Stimulated activated memory B cell treated with anti-CD40 and anti-IgM and Interleukin-4, amounts not matched to agents 10 μg/mL and 1 μg/mL and 100 μg/mL, for 72 hours (primary cell): ENCODE measurements at regions not wholly inside any gene's neighbourhood (a gene's known extent, or its start where the extent isn't known, plus 50 kb on each side); places are given as distances from the start of the nearest gene placed in this dataset.
"Not testable (repeated sequence)": the region's sequence is repeated elsewhere in the genome, so short reads cannot be mapped to it uniquely, and the experiment has no call there.

Experiments used
- ATAC-seq: fragments of 150-1000 bp; cut with Tn5 transposase; 2 replicates; pipeline ENCODE4 v1.10.0; 2021
- H3K27ac Mint-ChIP-seq: one replicate; pipeline ENCODE4 v1.8.0; 2022; ENCODE audit warnings: mild to moderate bottlenecking, mixed read lengths
- H3K27me3 Mint-ChIP-seq: one replicate; pipeline ENCODE4 v1.8.0; 2022; ENCODE audit warnings: mixed read lengths
- H3K36me3 Mint-ChIP-seq: one replicate; pipeline ENCODE4 v1.8.0; 2022; ENCODE audit warnings: mixed read lengths
- H3K4me1 Mint-ChIP-seq: one replicate; pipeline ENCODE4 v1.8.0; 2022; ENCODE audit warnings: mixed read lengths
- H3K4me3 Mint-ChIP-seq: one replicate; pipeline ENCODE4 v1.8.0; 2022; ENCODE audit warnings: mild to moderate bottlenecking, moderate library complexity, mixed read lengths
- H3K9me3 Mint-ChIP-seq: one replicate; pipeline ENCODE4 v1.8.0; 2022; ENCODE audit warnings: mixed read lengths

- H3K36me3 Mint-ChIP-seq = no peaks in the 10 kb centered on the region
- H3K27me3 Mint-ChIP-seq = peaks cover 82% of the 10 kb centered on the region
- no peaks in the 10 kb centered on the region for H3K4me1 Mint-ChIP-seq
- H3K9me3 Mint-ChIP-seq = no peaks in the 10 kb centered on the region
- no peak overlapping the region for H3K27ac Mint-ChIP-seq
- no peak overlapping the region for H3K4me3 Mint-ChIP-seq
- no peak for ATAC-seq
These were observed 325.4 kb upstream of the SFSWAP start for GRCh38 chr12:131385313-131386166.

GRCh38 chr12:131386167-131386521 is 324.7 kb upstream of the SFSWAP start:
- ATAC-seq = no peak
- H3K4me1 Mint-ChIP-seq = no peaks in the 10 kb centered on the region
- H3K27me3 Mint-ChIP-seq = peaks cover 79% of the 10 kb centered on the region
- H3K4me3 Mint-ChIP-seq = no peak overlapping the region
- no peaks in the 10 kb centered on the region for H3K36me3 Mint-ChIP-seq
- no peak overlapping the region for H3K27ac Mint-ChIP-seq
- H3K9me3 Mint-ChIP-seq = no peaks in the 10 kb centered on the region

- no peaks in the 10 kb centered on the region for H3K4me1 Mint-ChIP-seq
- no peaks in the 10 kb centered on the region for H3K36me3 Mint-ChIP-seq
- no peak overlapping the region for H3K27ac Mint-ChIP-seq
- H3K27me3 Mint-ChIP-seq = peaks cover 78% of the 10 kb centered on the region
- H3K4me3 Mint-ChIP-seq = no peak overlapping the region
- no peaks in the 10 kb centered on the region for H3K9me3 Mint-ChIP-seq
- no peak for ATAC-seq
These were observed 324.1 kb upstream of the SFSWAP start for GRCh38 chr12:131386781-131387180.

DNA sequence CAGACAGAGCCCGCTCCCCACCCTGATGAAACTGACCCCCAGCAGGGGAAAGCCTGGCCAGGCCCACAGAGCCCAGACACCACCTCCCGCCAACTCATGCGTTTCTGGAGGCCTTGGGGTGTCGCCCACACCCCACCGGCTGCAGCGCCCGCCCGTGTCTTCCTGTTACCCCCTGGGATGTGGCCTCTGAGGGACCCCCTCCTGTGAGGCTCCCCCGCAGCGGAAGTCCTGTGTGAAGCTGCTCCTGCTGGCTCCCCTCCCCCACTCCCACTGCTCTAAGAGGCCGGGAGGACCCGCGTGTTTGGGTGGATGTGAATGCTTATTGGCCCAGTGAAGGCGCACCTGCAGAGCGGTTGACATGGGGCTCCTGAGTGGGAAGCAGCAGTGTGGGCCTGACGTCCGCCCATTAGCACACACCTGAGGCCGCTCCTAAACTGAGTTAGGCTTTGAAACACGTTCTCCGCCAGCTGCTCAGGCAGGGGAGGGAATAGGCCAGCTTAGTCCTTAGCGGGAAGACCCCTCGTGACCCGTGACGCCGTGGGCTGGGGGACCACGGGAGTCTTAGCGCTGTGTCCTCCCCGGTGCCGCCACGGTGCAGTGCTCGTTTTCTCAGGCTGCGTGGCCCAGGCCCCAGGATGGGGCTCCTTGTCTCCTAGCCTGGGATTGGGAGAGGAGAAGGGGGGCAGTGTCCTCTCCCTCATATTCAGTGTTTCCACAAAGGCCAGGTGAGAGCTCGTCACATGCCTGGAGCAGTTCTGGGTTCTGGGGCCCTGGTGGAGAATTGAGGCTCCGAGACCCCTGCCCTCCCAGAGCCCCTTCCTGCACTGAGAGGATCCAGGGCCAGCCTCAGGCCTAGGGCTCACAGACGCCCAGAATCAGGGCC is 323.4 kb upstream of the SFSWAP start:
- H3K4me3 Mint-ChIP-seq = no peak overlapping the region
- no peaks in the 10 kb centered on the region for H3K36me3 Mint-ChIP-seq
- ATAC-seq = no peak
- no peak overlapping the region for H3K27ac Mint-ChIP-seq
- H3K9me3 Mint-ChIP-seq = no peaks in the 10 kb centered on the region
- H3K4me1 Mint-ChIP-seq = no peaks in the 10 kb centered on the region
- H3K27me3 Mint-ChIP-seq = peaks cover 78% of the 10 kb centered on the region

GRCh38 chr12:131388164-131389053 is 322.5 kb upstream of the SFSWAP start:
- not testable (repeated sequence) for H3K4me3 Mint-ChIP-seq, H3K9me3 Mint-ChIP-seq, H3K4me1 Mint-ChIP-seq, ATAC-seq, H3K27ac Mint-ChIP-seq, H3K36me3 Mint-ChIP-seq
- peaks cover 72% of the 10 kb centered on the region for H3K27me3 Mint-ChIP-seq

DNA sequence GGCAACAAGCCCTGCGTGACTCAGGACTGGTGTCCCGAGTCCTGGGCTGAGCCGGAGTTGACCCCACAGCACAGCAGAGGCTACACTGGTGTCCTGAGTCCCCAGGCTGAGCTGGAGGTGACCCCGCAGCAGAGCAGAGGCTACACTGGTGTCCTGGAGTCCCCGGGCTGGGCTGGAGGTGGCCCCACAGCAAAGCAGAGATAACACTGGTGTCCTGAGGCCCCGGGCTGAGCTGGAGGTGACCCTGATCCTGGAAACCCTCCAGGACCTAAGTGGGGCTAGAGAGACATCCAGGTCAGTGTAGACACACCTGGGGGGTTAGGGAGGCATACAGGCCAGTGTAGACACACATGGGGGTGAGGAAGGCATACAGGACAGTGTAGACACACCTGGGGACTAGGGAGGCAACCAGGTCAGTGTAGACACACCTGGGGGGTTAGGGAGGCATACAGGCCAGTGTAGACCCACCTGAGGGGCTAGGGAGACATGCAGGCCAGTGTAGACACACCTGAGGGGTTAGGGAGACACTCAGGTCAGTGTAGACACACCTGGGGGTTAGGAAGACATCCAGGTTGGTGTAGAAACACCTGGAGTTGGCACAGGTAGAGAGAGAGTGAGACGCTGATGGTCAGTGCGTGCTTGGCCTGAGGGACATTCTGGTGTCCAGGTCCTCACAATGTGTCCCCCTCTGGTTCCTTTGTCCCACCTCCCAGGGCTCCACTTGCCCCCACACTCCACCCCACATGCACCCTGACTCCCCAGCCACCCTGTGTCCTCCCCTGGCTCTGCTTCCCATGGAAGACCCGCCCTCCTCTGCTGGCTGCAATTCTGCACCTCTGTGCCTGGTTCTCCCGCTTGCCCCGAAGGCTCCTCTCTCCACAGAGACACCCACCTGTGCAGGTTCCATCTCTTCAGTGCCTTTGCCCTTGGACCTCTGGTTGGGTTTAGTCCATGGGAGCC is 321.6 kb upstream of the SFSWAP start:
- Mint-ChIP-seq H3K4me3 (no peak overlapping the region), H3K27me3 (peaks cover 63% of the 10 kb centered on the region), H3K36me3 (no peaks in the 10 kb centered on the region), H3K4me1 (no peaks in the 10 kb centered on the region), H3K27ac (no peak overlapping the region), H3K9me3 (no peaks in the 10 kb centered on the region)
- ATAC-seq = no peak

GRCh38 chr12:131390412-131391334 is 320.2 kb upstream of the SFSWAP start:
- Mint-ChIP-seq H3K36me3 (no peaks in the 10 kb centered on the region), H3K27ac (no peak overlapping the region), H3K9me3 (no peaks in the 10 kb centered on the region), H3K4me1 (no peaks in the 10 kb centered on the region), H3K4me3 (no peak overlapping the region), H3K27me3 (peaks cover 50% of the 10 kb centered on the region)
- no peak for ATAC-seq

GRCh38 chr12:131391399-131391798 is 319.5 kb upstream of the SFSWAP start:
- Mint-ChIP-seq H3K4me1 (no peaks in the 10 kb centered on the region), H3K9me3 (no peaks in the 10 kb centered on the region), H3K27ac (no peak overlapping the region), H3K27me3 (peaks cover 42% of the 10 kb centered on the region), H3K4me3 (no peak overlapping the region), H3K36me3 (no peaks in the 10 kb centered on the region)
- ATAC-seq = no peak

- not testable (repeated sequence) for H3K36me3 Mint-ChIP-seq, H3K27ac Mint-ChIP-seq, H3K4me3 Mint-ChIP-seq, H3K4me1 Mint-ChIP-seq, ATAC-seq
- H3K9me3 Mint-ChIP-seq = peaks cover 12% of the 10 kb centered on the region
- peaks cover 11% of the 10 kb centered on the region for H3K27me3 Mint-ChIP-seq
These were observed 316.1 kb upstream of the SFSWAP start for GRCh38 chr12:131394752-131395151.

- not testable (repeated sequence) for ATAC-seq, H3K27me3 Mint-ChIP-seq, H3K27ac Mint-ChIP-seq, H3K36me3 Mint-ChIP-seq, H3K4me1 Mint-ChIP-seq, H3K4me3 Mint-ChIP-seq
- peaks cover 13% of the 10 kb centered on the region for H3K9me3 Mint-ChIP-seq
These were observed 315.6 kb upstream of the SFSWAP start for GRCh38 chr12:131395209-131395684.

DNA sequence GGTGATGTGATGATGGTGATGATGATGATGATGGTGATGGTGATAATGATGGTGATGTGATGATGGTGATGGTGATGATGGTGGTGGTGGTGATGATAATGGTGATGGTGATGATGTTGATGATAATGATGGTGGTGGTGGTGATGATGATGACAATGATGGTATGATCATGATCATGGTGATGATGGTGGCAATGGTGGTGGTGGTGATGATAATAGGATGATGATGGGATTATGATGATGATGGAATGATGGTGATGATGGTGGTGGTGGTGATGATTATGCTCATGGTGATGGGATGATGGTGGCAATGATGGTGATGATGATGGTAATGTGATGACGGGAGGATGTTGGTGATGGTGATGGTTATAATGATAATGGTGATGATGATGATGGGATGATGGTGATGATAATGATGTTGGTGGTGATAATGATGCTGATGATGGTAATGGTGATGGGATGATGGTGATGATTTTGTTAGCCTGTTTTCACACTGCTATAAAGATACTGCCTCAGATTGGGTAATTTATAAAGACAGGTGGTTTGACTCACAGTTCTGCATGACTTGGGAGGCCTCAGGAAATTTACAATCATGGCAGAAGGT is 314.8 kb upstream of the SFSWAP start:
- Mint-ChIP-seq H3K36me3 (no peaks in the 10 kb centered on the region), H3K9me3 (peaks cover 13% of the 10 kb centered on the region), H3K4me3 (no peak overlapping the region), H3K27ac (no peak overlapping the region), H3K4me1 (no peaks in the 10 kb centered on the region), H3K27me3 (no peaks in the 10 kb centered on the region)
- no peak for ATAC-seq

DNA sequence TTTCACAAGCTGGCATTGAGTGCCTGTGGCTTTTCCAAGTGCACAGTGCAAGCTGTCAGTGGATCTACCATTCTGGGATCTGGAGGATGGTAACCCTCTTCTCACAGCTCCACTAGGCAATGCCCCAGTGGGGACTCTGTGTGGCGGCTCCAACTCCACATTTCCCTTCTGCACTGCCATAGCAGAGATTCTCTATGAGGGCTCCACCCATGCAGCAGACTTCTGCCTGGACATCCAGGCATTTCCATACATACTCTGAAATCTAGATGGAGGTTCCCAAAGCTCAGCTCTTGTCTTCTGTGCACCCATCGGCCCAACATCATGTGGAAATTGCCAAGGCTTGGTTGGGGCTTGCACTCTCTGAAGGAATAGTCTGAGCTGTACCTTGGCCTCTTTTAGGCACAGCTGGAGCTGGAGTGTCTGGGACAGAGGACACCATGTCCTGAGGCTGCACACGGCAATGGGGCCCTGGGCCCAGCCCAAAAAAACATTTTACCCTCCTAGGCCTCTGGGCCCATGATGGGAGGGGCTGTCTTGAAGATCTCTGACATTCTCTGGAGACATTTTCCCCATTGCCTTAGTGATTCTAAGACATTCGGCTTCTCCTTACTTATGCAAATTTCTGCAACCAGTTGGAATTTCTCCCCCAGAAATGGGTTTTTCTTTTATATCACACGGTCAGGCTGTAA is 313.3 kb upstream of the SFSWAP start:
- H3K4me3 Mint-ChIP-seq = no peak overlapping the region
- no peaks in the 10 kb centered on the region for H3K27me3 Mint-ChIP-seq
- H3K9me3 Mint-ChIP-seq = peaks cover 13% of the 10 kb centered on the region
- ATAC-seq = no peak
- no peaks in the 10 kb centered on the region for H3K4me1 Mint-ChIP-seq
- no peak overlapping the region for H3K27ac Mint-ChIP-seq
- H3K36me3 Mint-ChIP-seq = no peaks in the 10 kb centered on the region
